Smooth muscle cell (in vitro differentiated cells): ENCODE measurements at regions not wholly inside any gene's neighbourhood (a gene's known extent, or its start where the extent isn't known, plus 50 kb on each side); places are given as distances from the start of the nearest gene placed in this dataset.

Experiments used
- DNase-seq: peaks from one replicate; lab custom pipeline; 2025; ENCODE audit not compliant: unreplicated experiment; lab: John Stamatoyannopoulos, UW
- H2AFZ ChIP-seq: fragments of 200-600 bp; sonication (generic); 2 replicates; pipeline ENCODE4 v1.6.0; 2016; ENCODE audit warnings: antibody characterized with exemption, low read depth, mild to moderate bottlenecking
- H3F3A ChIP-seq: fragments of 200-600 bp; sonication (generic); 2 replicates; pipeline ENCODE4 v1.6.0; 2017; ENCODE audit warnings: antibody characterized with exemption, low read depth
- H3K27ac ChIP-seq: fragments of 200-600 bp; sonication (generic); 2 replicates; pipeline ENCODE4 v1.5.1; 2016; ENCODE audit warnings: low read depth, mild to moderate bottlenecking
- H3K27me3 ChIP-seq: fragments of 200-600 bp; sonication (generic); 2 replicates; pipeline ENCODE4 v1.6.1; 2016; ENCODE audit warnings: low read depth, mild to moderate bottlenecking
- H3K36me3 ChIP-seq: fragments of 200-600 bp; sonication (generic); 2 replicates; pipeline ENCODE4 v1.5.1; 2016; ENCODE audit warnings: low read depth
- H3K4me1 ChIP-seq: fragments of 200-600 bp; sonication (generic); 2 replicates; pipeline ENCODE4 v1.5.1; 2016; ENCODE audit warnings: low read depth
- H3K4me2 ChIP-seq: fragments of 200-600 bp; sonication (generic); 2 replicates; pipeline ENCODE4 v1.6.0; 2016; ENCODE audit warnings: mild to moderate bottlenecking
- H3K4me3 ChIP-seq: fragments of 200-600 bp; sonication (generic); 2 replicates; pipeline ENCODE4 v1.5.1; 2016; ENCODE audit warnings: mild to moderate bottlenecking
- H3K79me2 ChIP-seq: fragments of 200-600 bp; sonication (generic); 2 replicates; pipeline ENCODE4 v1.6.0; 2016; ENCODE audit warnings: low read depth, mild to moderate bottlenecking
- H3K9ac ChIP-seq: fragments of 200-600 bp; sonication (generic); 2 replicates; pipeline ENCODE4 v1.6.0; 2016; ENCODE audit warnings: low read depth
- H3K9me3 ChIP-seq: fragments of 200-600 bp; sonication (generic); replicated peaks from 2 replicates; pipeline ENCODE4 v1.5.1; 2016; ENCODE audit warnings: low read depth
- H4K20me1 ChIP-seq: fragments of 200-600 bp; sonication (generic); 2 replicates; pipeline ENCODE4 v1.6.0; 2016; ENCODE audit warnings: low read depth
- CTCF ChIP-seq: fragments of 200-600 bp; sonication (generic); IDR thresholded peaks from 2 replicates; pipeline ENCODE4 v1.5.1; 2017; ENCODE audit warnings: borderline replicate concordance, mild to moderate bottlenecking, antibody characterized with exemption; ENCODE audit not compliant: insufficient read depth, poor library complexity, severe bottlenecking
- WGBS: methylation state at CpG from one replicate; pipeline ENCODE4 v1.1.7; 2016; ENCODE audit warnings: low lambda C conversion rate; 5-methylcytosine and 5-hydroxymethylcytosine counted together

DNA sequence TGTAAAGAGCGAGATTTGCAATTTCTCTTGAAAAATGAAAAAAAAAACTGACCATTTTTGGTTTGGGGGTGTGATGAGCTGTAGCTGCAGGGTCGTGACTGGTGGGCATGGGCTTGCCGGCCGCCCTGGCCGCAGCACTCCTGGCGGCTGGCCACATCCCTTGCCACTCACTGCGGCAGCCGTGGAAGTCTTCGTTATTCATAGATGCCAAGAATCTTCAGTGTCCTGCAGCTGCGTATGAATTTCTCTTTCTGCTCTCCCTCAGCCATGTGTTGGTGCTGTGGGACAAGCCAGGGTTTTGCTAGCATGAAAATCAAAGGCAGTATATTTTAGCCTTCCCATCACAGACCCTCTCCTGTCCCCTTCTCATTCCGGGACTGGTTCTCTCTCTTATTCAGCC lies 151.7 kb upstream of the TSHZ3 start:
- no peaks in the 10 kb centered on the region for H3K79me2 ChIP-seq
- no peak overlapping the region for H3K27ac ChIP-seq
- 94% methylated on average over 11 of the region's 11 CpGs for WGBS
- H3K9me3 ChIP-seq, result no peaks in the 10 kb centered on the region
- H3K27me3 ChIP-seq, result no peaks in the 10 kb centered on the region
- H3F3A ChIP-seq, result no peaks in the 10 kb centered on the region
- TF ChIP-seq CTCF, result no peak
- no peak for DNase-seq
- H4K20me1 ChIP-seq, result no peaks in the 10 kb centered on the region
- H3K9ac ChIP-seq, result no peak overlapping the region
- no peak overlapping the region for H3K4me3 ChIP-seq
- H2AFZ ChIP-seq, result no peak overlapping the region
- H3K4me2 ChIP-seq, result no peak overlapping the region
- H3K4me1 ChIP-seq, result no peaks in the 10 kb centered on the region
- H3K36me3 ChIP-seq, result no peaks in the 10 kb centered on the region

DNA sequence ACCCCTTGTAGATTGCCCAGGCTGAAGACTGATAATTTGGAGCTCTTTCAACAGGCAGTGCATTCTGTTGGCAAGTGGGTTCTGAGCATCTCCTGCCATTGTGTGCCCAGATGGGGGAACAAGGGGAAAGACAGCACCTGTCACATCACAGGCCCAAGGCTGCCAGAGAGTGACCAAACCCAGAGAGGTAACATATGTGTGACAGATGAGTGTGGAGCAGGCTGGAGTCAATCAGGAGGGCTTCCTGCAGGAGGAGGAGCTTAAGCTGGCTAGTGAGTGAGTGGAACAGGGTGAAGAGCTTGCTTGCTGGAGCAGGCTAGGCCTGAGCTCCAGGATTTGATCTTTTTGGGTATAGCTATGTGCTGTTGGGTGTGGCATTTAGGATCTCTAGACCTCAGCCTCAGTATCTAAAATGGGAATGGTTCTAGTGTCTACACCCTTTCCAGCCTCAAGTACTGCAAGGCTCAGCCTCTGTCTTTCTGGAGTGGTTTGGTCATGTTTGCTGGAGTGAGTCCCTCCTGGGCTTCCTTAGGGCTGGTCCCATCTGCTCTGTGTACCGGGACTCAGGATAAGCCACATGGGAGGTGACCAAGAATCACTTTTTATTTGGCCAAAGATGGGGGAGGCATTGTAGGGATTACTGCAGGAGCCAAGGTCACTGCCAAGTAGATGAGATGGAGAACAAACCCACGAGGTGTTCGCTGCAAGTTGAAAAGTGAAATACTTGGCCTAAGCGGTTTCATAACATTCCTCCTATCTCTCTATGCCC lies 152.4 kb upstream of the TSHZ3 start:
- H4K20me1 ChIP-seq, result no peaks in the 10 kb centered on the region

DNA sequence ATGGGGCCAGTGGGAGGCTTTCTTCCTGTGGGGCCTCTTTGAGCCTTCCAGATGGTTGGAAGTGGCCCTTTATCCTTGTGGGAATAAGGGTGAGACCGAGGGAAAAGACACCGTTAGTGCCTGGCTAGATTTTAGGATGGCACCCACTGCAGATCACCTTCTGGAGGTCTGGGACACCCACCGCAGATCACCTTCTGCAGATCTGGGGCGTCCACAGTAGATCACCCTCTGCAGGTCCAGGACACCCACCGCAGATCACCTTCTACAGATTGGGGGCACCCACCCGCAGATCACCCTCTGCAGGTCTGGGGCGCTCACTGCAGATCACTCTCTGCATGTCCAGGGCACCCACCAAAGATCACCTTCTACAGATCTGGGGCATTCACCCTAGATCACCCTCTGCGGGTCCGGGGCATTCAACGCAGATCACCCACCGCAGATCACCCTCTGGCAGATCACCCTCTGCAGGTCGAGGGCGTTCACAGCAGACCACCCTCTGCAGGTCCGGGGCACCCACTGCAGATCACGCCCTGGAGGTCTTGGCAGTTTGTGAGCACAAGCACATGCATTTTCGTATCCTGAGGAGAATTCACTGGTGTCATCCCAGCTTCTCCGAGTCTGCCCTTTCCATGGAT lies 153.4 kb upstream of the TSHZ3 start:
- Histone ChIP-seq H3K4me3 (no peak overlapping the region), H3K79me2 (no peaks in the 10 kb centered on the region), H3F3A (no peaks in the 10 kb centered on the region), H3K4me2 (no peak overlapping the region), H4K20me1 (no peaks in the 10 kb centered on the region), H3K9ac (no peak overlapping the region), H3K27me3 (no peaks in the 10 kb centered on the region), H3K9me3 (no peaks in the 10 kb centered on the region), H3K36me3 (no peaks in the 10 kb centered on the region), H3K4me1 (no peaks in the 10 kb centered on the region), H2AFZ (no peak overlapping the region), H3K27ac (no peak overlapping the region)
- WGBS, result 94% methylated on average over 17 of the region's 17 CpGs
- no peak for TF ChIP-seq CTCF
- DNase-seq, result no peak

More for the DNA sequence above, 152.4 kb upstream of the TSHZ3 start:
- Histone ChIP-seq H3K27me3 (no peaks in the 10 kb centered on the region), H3K4me3 (no peak overlapping the region), H3K9me3 (no peaks in the 10 kb centered on the region), H2AFZ (no peak overlapping the region), H3K9ac (no peak overlapping the region), H3K27ac (no peak overlapping the region), H3F3A (no peaks in the 10 kb centered on the region), H3K4me1 (no peaks in the 10 kb centered on the region), H3K79me2 (no peaks in the 10 kb centered on the region), H3K4me2 (no peak overlapping the region), H3K36me3 (no peaks in the 10 kb centered on the region)
- TF ChIP-seq CTCF, result no peak
- 88% methylated on average over 4 of the region's 4 CpGs for WGBS
- no peak for DNase-seq
